SK-N-MC (cell line): ENCODE measurements at regions not wholly inside any gene's neighbourhood (a gene's known extent, or its start where the extent isn't known, plus 50 kb on each side); places are given as distances from the start of the nearest gene placed in this dataset.

Experiments used
- EZH2 ChIP-seq: fragments of 200-600 bp; sonication (generic); IDR thresholded peaks from one replicate; pipeline ENCODE4 v1.6.1; 2017; ENCODE audit warnings: antibody characterized with exemption
- FOXP2 ChIP-seq: optimal IDR thresholded peaks from 2 replicates; pipeline ENCODE3; 2011; ENCODE audit warnings: mild to moderate bottlenecking, moderate library complexity; ENCODE audit not compliant: insufficient read depth; ENCODE audit errors: extremely low read length, control extremely low read depth
- POLR2AphosphoS5 ChIP-seq: IDR thresholded peaks from 2 replicates; pipeline ENCODE4 v1.6.1; 2012; ENCODE audit warnings: mild to moderate bottlenecking, low read depth, low read length, borderline replicate concordance

GRCh38 chr10:44635176-44635575, 250.3 kb upstream of the CXCL12 start:
- no peak for TF ChIP-seq POLR2AphosphoS5
- no peak for TF ChIP-seq EZH2
- no peak for TF ChIP-seq FOXP2
